HEK293 (cell line): ENCODE measurements at regions not wholly inside any gene's neighbourhood (a gene's known extent, or its start where the extent isn't known, plus 50 kb on each side); places are given as distances from the start of the nearest gene placed in this dataset.

ENCODE experiments used
- CTCF ChIA-PET: fragments of 350-600 bp; formaldehyde crosslinking; extraction: SDS; loops from one replicate; lab custom pipeline; 2021; ENCODE audit warnings: antibody characterized with exemption; lab: Yijun Ruan, JAX
- POLR2A ChIA-PET: fragments of 300-600 bp; formaldehyde crosslinking; extraction: SDS; loops from one replicate; lab custom pipeline; 2020; ENCODE audit warnings: antibody characterized with exemption, inconsistent platforms; lab: Yijun Ruan, JAX
- H3K27ac ChIP-seq: fragments of 200-500 bp; sonication (Bioruptor generic); 2 replicates; pipeline ENCODE4 v1.5.1; 2014; ENCODE audit warnings: low read depth, low read length, control low read depth, inconsistent platforms; ENCODE audit errors: extremely low read depth
- H3K36me3 ChIP-seq, 2 experiments: fragments of 200-500 bp in 1 of 2; sonication (Bioruptor generic) in 1 of 2; 1 replicate in 1 of 2; 2 replicates in 1 of 2; pipeline ENCODE4 v1.5.1; 2014 to 2017; ENCODE audit warnings: inconsistent platforms in 2 of 2, low read length in 2 of 2; ENCODE audit not compliant: control insufficient read depth in 2 of 2, insufficient read depth in 1 of 2
- H3K4me1 ChIP-seq: fragments of 200-500 bp; sonication (Bioruptor generic); 2 replicates; pipeline ENCODE4 v1.5.1; 2014; ENCODE audit warnings: mild to moderate bottlenecking, low read length, inconsistent platforms; ENCODE audit not compliant: control insufficient read depth, insufficient read depth
- H3K4me3 ChIP-seq: 2 replicates; pipeline ENCODE4 v1.5.1; 2011; ENCODE audit warnings: low read depth, mild to moderate bottlenecking, control low read depth, low read length, moderate library complexity
- H3K9me3 ChIP-seq: fragments of 200-500 bp; sonication (Bioruptor generic); 2 replicates; pipeline ENCODE4 v1.5.1; 2014; ENCODE audit warnings: low read depth, low read length, inconsistent platforms; ENCODE audit not compliant: control insufficient read depth, insufficient read depth
- MZF1 ChIP-seq: fragments of 450-650 bp; formaldehyde crosslinking; IDR thresholded peaks from 2 replicates; pipeline ENCODE4 v1.5.1; 2017; ENCODE audit warnings: missing biosample characterization, missing genetic modification characterization, borderline replicate concordance
- SETDB1 ChIP-seq: IDR thresholded peaks from one replicate; pipeline ENCODE4 v1.6.1; 2017; ENCODE audit warnings: mild to moderate bottlenecking, low read length, moderate library complexity, mixed read lengths; ENCODE audit not compliant: insufficient read length
- SP3 ChIP-seq: fragments of 450-650 bp; formaldehyde crosslinking; IDR thresholded peaks from 2 replicates; pipeline ENCODE4 v1.5.1; 2016; ENCODE audit warnings: missing biosample characterization, missing genetic modification characterization
- ZNF148 ChIP-seq: fragments of 450-650 bp; formaldehyde crosslinking; IDR thresholded peaks from 2 replicates; pipeline ENCODE4 v1.5.0; 2017; ENCODE audit warnings: missing biosample characterization, missing genetic modification characterization, borderline replicate concordance
- ZNF18 ChIP-seq: fragments of 450-650 bp; formaldehyde crosslinking; IDR thresholded peaks from 2 replicates; pipeline ENCODE4 v1.5.1; 2016; ENCODE audit warnings: missing biosample characterization, missing genetic modification characterization
- ZNF223 ChIP-seq: fragments of 450-650 bp; formaldehyde crosslinking; IDR thresholded peaks from 2 replicates; pipeline ENCODE4 v1.5.1; 2016; ENCODE audit warnings: missing biosample characterization, missing genetic modification characterization
- ZNF274 ChIP-seq, 2 experiments: fragments of 200-500 bp in 1 of 2; fragments of 450-650 bp in 1 of 2; sonication (Bioruptor generic) in 1 of 2; formaldehyde crosslinking in 1 of 2; IDR thresholded peaks; 2 replicates each; pipeline versions ENCODE4 v1.5.1 to v1.6.1; 2014 to 2016; ENCODE audit warnings: borderline replicate concordance in 1 of 2, inconsistent platforms in 1 of 2, low read length in 1 of 2, missing biosample characterization in 1 of 2, missing genetic modification characterization in 1 of 2
- ZNF362 ChIP-seq: fragments of 450-650 bp; formaldehyde crosslinking; IDR thresholded peaks from 2 replicates; pipeline ENCODE4 v1.5.1; 2016; ENCODE audit warnings: missing biosample characterization, missing genetic modification characterization
- ZNF37A ChIP-seq: fragments of 450-650 bp; IDR thresholded peaks from 2 replicates; pipeline ENCODE4 v1.5.1; 2018; ENCODE audit warnings: missing biosample characterization, missing genetic modification characterization
- ZNF391 ChIP-seq: fragments of 450-650 bp; formaldehyde crosslinking; IDR thresholded peaks from 2 replicates; pipeline ENCODE4 v1.5.1; 2016; ENCODE audit warnings: low read depth, missing biosample characterization, missing genetic modification characterization, borderline replicate concordance
- ZNF398 ChIP-seq: fragments of 450-650 bp; formaldehyde crosslinking; IDR thresholded peaks from 2 replicates; pipeline ENCODE4 v1.5.1; 2017; ENCODE audit warnings: missing biosample characterization, missing genetic modification characterization
- ZSCAN16 ChIP-seq: fragments of 450-650 bp; formaldehyde crosslinking; IDR thresholded peaks from 2 replicates; pipeline ENCODE4 v1.5.1; 2016; ENCODE audit warnings: missing biosample characterization, missing genetic modification characterization

- no peak for TF ChIP-seq ZNF37A
- H3K4me3 ChIP-seq = no peak overlapping the region
- no peak overlapping the region for H3K27ac ChIP-seq
- H3K36me3 ChIP-seq = no peaks in the 10 kb centered on the region
- ChIA-PET POLR2A (no interaction called here), CTCF (no interaction called here)
- no peaks in the 10 kb centered on the region for H3K9me3 ChIP-seq
- peaks cover 6% of the 10 kb centered on the region for H3K4me1 ChIP-seq
These were observed 117.9 kb upstream of the HAND2 start for GRCh38 chr4:173647902-173648301.

GRCh38 chr4:173642509-173642908 is 112.5 kb upstream of the HAND2 start:
- POLR2A ChIA-PET = no interaction called here
- CTCF ChIA-PET = interaction anchor here (0.6 kb wide), 1 partner anchor 17 kb away, joined by 4 read pairs; no protein-coding TSS in a partner anchor
- no peaks in the 10 kb centered on the region for H3K36me3 ChIP-seq
- no peaks in the 10 kb centered on the region; the same call in 1 of the 2 replicates for H3K4me1 ChIP-seq
- H3K27ac ChIP-seq = no peak overlapping the region
- H3K9me3 ChIP-seq = no peaks in the 10 kb centered on the region
- H3K4me3 ChIP-seq = no peak overlapping the region
- TF ChIP-seq ZNF223 (no peak), ZNF398 (tag by site-specific recombination) (peak; percentile 51; the same call in 1 of the 2 replicates), ZNF18 (tag by site-specific recombination) (no peak), MZF1 (tag by site-specific recombination) (no peak), ZNF274 (IDR thresholded peaks at IDR 0.05; ENCODE audit: low read length) (no peak), ZNF274 (tag by site-specific recombination; IDR thresholded peaks at IDR 0.05; ENCODE audit: borderline replicate concordance) (no peak), ZSCAN16 (tag by site-specific recombination) (no peak), ZNF391 (tag by site-specific recombination) (no peak)

- no peaks in the 10 kb centered on the region for H3K9me3 ChIP-seq
- no peak overlapping the region for H3K4me3 ChIP-seq
- ChIA-PET CTCF (interaction anchor here (0.6 kb wide), 1 partner anchor 355 kb away, joined by 5 read pairs; no protein-coding TSS in a partner anchor), POLR2A (no interaction called here)
- no peaks in the 10 kb centered on the region for H3K4me1 ChIP-seq
- TF ChIP-seq SP3 (tag by site-specific recombination) (no peak), SETDB1 (peak; percentile 95), ZNF362 (no peak), ZNF148 (tag by site-specific recombination) (no peak)
- no peak overlapping the region for H3K27ac ChIP-seq
- no peaks in the 10 kb centered on the region for H3K36me3 ChIP-seq
These were observed 105.4 kb upstream of the HAND2 start for GRCh38 chr4:173635395-173635794.
